Peyer's patch (tissue), 4 donors: ENCODE measurements at regions not wholly inside any gene's neighbourhood (a gene's known extent, or its start where the extent isn't known, plus 50 kb on each side); places are given as distances from the start of the nearest gene placed in this dataset.

Experiments used
- DNase-seq, 3 donors: peaks; one replicate each; pipeline ENCODE4 v3.0.0-alpha.2; 2017 to 2019
- H3K27ac ChIP-seq, 4 donors: fragments of 200-600 bp; sonication (generic); one replicate each; pipeline ENCODE4 v1.5.1; 2016 to 2019
- H3K27me3 ChIP-seq, 2 donors: fragments of 200-600 bp; sonication (generic); one replicate each; pipeline ENCODE4 v1.5.1; 2019
- H3K36me3 ChIP-seq, 3 donors: fragments of 200-600 bp; sonication (generic); one replicate each; pipeline ENCODE4 v1.5.1; 2016 to 2019
- H3K4me1 ChIP-seq, 4 donors: fragments of 200-600 bp; sonication (generic); one replicate each; pipeline ENCODE4 v1.5.1; 2016 to 2019
- H3K4me3 ChIP-seq, 4 donors: fragments of 200-600 bp; sonication (generic); 1 replicate in 3 of 4; 2 replicates in 1 of 4; pipeline ENCODE4 v1.5.1; 2016 to 2019; ENCODE audit warnings: mild to moderate bottlenecking in 1 of 4
- H3K9me3 ChIP-seq, 4 donors: fragments of 200-600 bp; sonication (generic); one replicate each; pipeline ENCODE4 v1.5.1; 2016 to 2019; ENCODE audit warnings: mild to moderate bottlenecking in 1 of 4
- CTCF ChIP-seq, 6 experiments: fragments of 450-650 bp in 4 of 6; fragments of 200-600 bp in 2 of 6; sonication (generic) in 1 of 6; IDR thresholded peaks; one replicate each; pipeline ENCODE4 v1.5.1; 2017 to 2019; ENCODE audit warnings: antibody characterized with exemption in 6 of 6, mild to moderate bottlenecking in 3 of 6, moderate library complexity in 1 of 6
- POLR2A ChIP-seq, 2 donors: fragments of 450-650 bp; IDR thresholded peaks; one replicate each; pipeline ENCODE4 v1.5.1; 2017; ENCODE audit warnings: antibody characterized with exemption in 2 of 2, mild to moderate bottlenecking in 2 of 2, moderate library complexity in 2 of 2

DNA sequence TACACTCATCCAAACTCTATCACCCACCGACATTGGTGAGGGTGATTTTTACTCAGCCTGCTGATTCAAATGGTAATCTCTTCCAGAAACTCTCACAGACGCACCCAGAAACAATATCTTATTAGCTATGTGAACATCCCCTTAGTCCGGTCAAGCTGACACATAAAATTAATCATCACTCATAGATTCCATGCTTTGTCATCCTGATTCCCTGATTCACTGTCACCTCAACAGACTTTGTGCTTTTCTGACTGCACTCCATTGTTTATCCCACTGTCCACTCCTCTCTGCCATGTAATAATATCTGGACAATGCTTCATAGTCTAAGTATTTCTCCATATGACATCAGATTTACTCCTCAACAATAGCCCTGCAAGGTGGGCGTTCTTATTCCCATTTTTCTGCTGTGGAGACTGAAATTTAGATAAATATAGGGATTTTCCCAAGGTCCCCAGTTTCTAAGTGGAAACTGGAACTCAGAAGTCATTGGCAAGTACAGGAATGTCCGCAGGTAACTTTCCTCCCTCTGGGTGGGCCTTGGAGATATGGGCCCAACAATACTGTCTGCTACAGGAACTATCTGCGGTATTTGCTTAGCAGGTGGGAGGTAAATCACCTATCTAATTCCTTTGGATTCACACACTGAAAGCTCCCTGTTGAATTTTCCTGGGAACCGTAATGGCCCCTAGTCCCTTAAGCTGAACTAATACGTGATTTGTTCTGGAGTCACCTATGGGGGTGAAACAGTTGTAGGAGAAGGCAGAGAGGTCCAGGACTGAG, 228.6 kb upstream of the BCOR start:
- no peak overlapping the region for H3K4me3 ChIP-seq
- H3K4me1 ChIP-seq, result no peaks in the 10 kb centered on the region
- DNase-seq, result no peak
- H3K36me3 ChIP-seq, result no peaks in the 10 kb centered on the region
- no peaks in the 10 kb centered on the region for H3K9me3 ChIP-seq
- TF ChIP-seq CTCF (IDR thresholded peaks at IDR 0.05) (no peak), POLR2A (IDR thresholded peaks at IDR 0.05) (no peak)
- no peak overlapping the region for H3K27ac ChIP-seq
- H3K27me3 ChIP-seq, result no peaks in the 10 kb centered on the region

DNA sequence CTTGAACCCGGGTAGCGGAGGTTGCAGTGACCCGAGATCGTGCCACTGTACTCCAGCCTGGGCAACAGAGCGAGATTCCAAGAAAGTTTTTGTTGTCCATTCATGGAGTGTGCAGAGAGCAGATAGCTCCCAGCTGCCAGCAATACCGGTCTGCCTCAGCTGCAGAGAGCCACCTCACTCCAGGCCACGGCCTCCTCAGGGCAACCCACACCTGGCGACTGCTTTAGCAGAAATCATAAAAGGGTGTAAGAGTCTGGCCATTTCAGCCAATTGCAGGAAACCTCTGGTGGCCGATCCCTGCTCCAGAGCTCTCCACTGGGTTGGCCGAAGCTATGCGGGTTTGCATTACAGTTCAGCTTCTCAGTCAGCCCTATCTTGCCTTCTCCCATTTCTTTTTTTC, 227.4 kb upstream of the BCOR start:
- H3K9me3 ChIP-seq, result no peaks in the 10 kb centered on the region
- H3K27me3 ChIP-seq, result no peaks in the 10 kb centered on the region
- H3K36me3 ChIP-seq, result no peaks in the 10 kb centered on the region
- no peak for DNase-seq
- no peaks in the 10 kb centered on the region for H3K4me1 ChIP-seq
- no peak for TF ChIP-seq CTCF (IDR thresholded peaks at IDR 0.05)
- TF ChIP-seq POLR2A (IDR thresholded peaks at IDR 0.05), result no peak
- no peak overlapping the region for H3K27ac ChIP-seq
- no peak overlapping the region for H3K4me3 ChIP-seq

GRCh38 chrX:40323977-40324376, 226.2 kb upstream of the BCOR start:
- Histone ChIP-seq H3K36me3 (no peaks in the 10 kb centered on the region), H3K4me3 (no peak overlapping the region), H3K27ac (no peak overlapping the region), H3K9me3 (no peaks in the 10 kb centered on the region), H3K4me1 (no peaks in the 10 kb centered on the region), H3K27me3 (no peaks in the 10 kb centered on the region)
- no peak for DNase-seq
- TF ChIP-seq POLR2A (IDR thresholded peaks at IDR 0.05), result no peak
- no peak for TF ChIP-seq CTCF (IDR thresholded peaks at IDR 0.05)

GRCh38 chrX:40320819-40321218, 223.1 kb upstream of the BCOR start:
- no peak for DNase-seq
- TF ChIP-seq CTCF (IDR thresholded peaks at IDR 0.05) (no peak), POLR2A (IDR thresholded peaks at IDR 0.05) (no peak)
- Histone ChIP-seq H3K4me3 (no peak overlapping the region), H3K36me3 (no peaks in the 10 kb centered on the region), H3K27ac (no peak overlapping the region), H3K27me3 (no peaks in the 10 kb centered on the region), H3K9me3 (no peaks in the 10 kb centered on the region), H3K4me1 (no peaks in the 10 kb centered on the region)

DNA sequence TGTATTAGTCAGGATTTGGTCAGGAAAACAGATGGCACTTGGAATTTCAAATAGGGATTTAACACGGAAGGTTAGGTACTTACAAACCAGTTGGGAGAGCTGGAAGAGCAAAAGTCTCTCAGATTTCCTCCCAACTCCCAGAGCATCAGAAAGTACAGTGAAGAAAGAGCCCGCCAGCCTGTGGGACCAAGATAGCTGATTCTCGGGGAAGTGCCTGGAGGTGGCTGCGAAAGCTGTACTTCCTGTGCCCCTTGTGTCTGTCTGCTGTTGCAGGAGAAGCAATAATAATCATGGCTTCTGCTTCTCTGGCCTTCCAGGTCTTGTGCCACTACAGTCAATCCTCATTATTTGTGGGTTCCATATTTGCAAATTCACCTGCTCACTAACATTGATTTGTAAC, 221.0 kb upstream of the BCOR start:
- no peak for DNase-seq
- no peak for TF ChIP-seq CTCF (IDR thresholded peaks at IDR 0.05)
- TF ChIP-seq POLR2A (IDR thresholded peaks at IDR 0.05), result no peak
- H3K4me1 ChIP-seq, result no peaks in the 10 kb centered on the region
- H3K27me3 ChIP-seq, result no peaks in the 10 kb centered on the region
- no peak overlapping the region for H3K27ac ChIP-seq
- no peaks in the 10 kb centered on the region for H3K9me3 ChIP-seq
- H3K4me3 ChIP-seq, result no peak overlapping the region
- no peaks in the 10 kb centered on the region for H3K36me3 ChIP-seq

- no peaks in the 10 kb centered on the region for H3K36me3 ChIP-seq
- no peaks in the 10 kb centered on the region for H3K27me3 ChIP-seq
- no peak for DNase-seq
- no peak overlapping the region for H3K4me3 ChIP-seq
- H3K4me1 ChIP-seq, result no peaks in the 10 kb centered on the region
- H3K27ac ChIP-seq, result no peak overlapping the region
- TF ChIP-seq CTCF (IDR thresholded peaks at IDR 0.05) (no peak), POLR2A (IDR thresholded peaks at IDR 0.05) (no peak)
- no peaks in the 10 kb centered on the region for H3K9me3 ChIP-seq
These were observed 220.3 kb upstream of the BCOR start for GRCh38 chrX:40318076-40318475.
